Activated CD8-positive, alpha-beta memory T cell treated with anti-CD3 and anti-CD28 coated beads, Interleukin-2, amount 50 U/mL, for 1 hour (primary cell): ENCODE measurements at regions not wholly inside any gene's neighbourhood (a gene's known extent, or its start where the extent isn't known, plus 50 kb on each side); places are given as distances from the start of the nearest gene placed in this dataset.

ENCODE experiments used
- DNase-seq: peaks from one replicate; pipeline ENCODE4 v3.0.0-alpha.2; 2020; ENCODE audit errors: extremely low read depth

- DNase-seq = no peak
These were observed 99.1 kb upstream of the ITGA6 start for GRCh38 chr2:172328103-172328841.

GRCh38 chr2:172329416-172329773 is 98.0 kb upstream of the ITGA6 start:
- no peak for DNase-seq

GRCh38 chr2:172329774-172330671 is 97.4 kb upstream of the ITGA6 start:
- DNase-seq = no peak

- DNase-seq = no peak
These were observed 94.9 kb upstream of the ITGA6 start for GRCh38 chr2:172332507-172332906.

DNA sequence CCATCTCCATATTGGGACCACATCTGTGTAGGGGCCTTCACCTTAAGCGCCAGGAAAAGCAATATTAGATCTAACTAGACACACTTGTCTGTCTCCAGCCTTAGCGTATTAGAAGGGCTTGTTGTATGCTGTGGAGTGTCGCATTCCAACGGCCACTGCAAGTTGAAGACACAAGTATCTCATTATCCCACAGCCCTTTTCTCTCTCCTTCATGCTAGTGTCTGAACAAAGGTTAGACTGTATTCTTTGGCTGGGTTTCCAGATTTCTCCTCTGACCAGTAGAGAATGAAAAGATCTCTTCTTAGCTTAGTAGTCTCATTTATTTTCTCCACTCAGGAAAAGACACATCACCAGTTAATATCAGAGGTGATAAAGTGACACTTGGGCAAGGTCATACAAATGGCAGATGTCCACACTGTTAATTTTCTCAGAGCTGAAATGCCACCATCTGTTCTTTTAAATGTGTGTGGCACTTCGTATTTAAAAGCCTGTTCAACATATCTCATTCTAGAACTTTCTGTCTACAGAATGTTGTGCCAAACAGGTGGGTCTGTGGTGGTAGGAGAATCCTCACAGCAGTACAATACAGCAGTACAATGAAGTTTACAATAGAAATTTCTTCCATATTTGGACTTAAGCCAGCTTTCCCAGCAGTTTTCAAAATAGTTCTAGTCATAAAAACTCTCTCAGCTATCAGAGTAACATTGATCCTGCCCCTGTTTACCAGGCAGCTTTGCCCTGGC is 94.0 kb upstream of the ITGA6 start:
- DNase-seq = no peak

GRCh38 chr2:172333978-172334330 is 93.4 kb upstream of the ITGA6 start:
- no peak for DNase-seq

DNA sequence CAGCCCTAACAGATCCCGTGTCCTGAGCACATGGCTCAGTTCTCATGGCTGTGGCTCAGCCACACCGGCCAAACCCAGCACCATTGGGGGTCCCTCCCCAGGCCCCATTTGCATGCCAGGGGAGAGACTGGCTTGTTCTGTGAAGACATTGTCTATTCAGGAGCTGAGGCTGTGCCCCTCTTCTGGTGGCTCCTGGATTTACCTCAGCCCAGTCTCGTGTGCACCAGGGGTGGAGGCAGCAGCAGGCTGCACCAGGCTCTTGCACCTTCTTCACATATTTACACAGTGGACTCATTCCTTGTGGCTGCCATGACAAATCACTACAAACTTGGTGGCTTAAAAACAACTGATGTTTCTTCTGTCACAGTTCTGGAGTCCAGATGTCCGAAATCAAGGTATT is 92.4 kb upstream of the ITGA6 start:
- no peak for DNase-seq

GRCh38 chr2:172335736-172336135 is 91.7 kb upstream of the ITGA6 start:
- DNase-seq = no peak

- no peak for DNase-seq
These were observed 90.7 kb upstream of the ITGA6 start for GRCh38 chr2:172336681-172337080.

- DNase-seq = no peak
These were observed 87.9 kb upstream of the ITGA6 start for GRCh38 chr2:172339371-172340010.

- DNase-seq = no peak
These were observed 87.0 kb upstream of the ITGA6 start for GRCh38 chr2:172340394-172340793.

DNA sequence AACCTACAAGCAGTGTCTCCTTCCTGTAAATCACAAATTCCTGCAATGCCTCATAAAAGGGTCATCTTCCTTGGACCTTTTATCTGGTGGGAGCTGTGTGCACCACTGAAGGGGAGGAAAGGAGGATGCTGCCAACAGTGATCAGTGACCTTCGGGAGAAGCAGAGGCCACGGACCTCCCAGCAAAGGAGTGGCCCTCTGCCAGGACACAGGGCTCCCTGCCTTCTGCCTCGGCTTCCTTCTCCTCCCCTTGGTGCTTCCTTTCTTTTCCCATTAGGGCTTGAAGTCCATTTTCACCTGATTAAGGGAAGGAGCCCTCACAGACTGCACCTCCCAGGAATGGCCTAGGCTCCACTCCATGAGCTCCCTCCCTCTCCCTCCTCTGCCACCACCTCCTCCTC is 85.3 kb upstream of the ITGA6 start:
- DNase-seq = no peak

DNA sequence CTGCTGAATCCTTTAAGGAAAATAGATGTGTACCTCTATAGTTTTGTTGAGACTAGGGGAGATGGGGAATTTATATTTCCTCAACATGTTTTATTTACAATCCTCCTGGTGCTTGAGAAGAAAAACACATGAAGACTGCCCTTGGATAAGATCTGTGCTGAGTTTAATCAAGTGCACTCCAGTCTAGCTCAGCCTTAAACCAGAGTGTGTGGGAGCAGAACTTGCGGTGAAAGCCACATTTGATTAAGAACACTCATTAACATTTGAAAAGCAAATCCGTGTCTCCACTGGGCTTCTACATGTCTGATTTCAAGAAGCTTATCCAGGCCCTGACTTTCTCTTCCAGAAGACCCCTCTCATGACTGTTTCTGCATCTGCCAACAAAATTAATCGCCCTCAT is 84.8 kb upstream of the ITGA6 start:
- no peak for DNase-seq

DNA sequence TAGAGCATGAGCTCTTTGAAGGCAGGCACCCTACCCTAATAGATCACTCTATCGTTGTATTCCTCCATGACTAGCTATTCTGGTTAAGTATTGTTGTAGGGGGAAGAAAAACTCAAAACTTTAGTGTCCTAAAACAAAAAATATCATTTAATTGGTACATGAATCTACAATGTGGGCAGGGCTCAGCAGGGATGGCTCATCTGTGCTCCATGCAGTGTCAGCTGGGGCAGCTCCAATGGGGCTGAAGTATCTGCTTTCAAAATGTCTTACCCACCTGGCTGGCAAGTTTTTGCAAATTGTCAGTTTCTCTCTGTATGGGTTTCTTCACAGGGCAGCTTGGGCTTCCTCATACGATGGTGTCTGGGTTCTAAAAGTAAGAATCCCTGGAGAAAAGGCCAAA is 83.2 kb upstream of the ITGA6 start:
- no peak for DNase-seq

- DNase-seq = no peak
These were observed 81.3 kb upstream of the ITGA6 start for GRCh38 chr2:172345956-172346555.

- DNase-seq = no peak
These were observed 78.7 kb upstream of the ITGA6 start for GRCh38 chr2:172348555-172349288.

DNA sequence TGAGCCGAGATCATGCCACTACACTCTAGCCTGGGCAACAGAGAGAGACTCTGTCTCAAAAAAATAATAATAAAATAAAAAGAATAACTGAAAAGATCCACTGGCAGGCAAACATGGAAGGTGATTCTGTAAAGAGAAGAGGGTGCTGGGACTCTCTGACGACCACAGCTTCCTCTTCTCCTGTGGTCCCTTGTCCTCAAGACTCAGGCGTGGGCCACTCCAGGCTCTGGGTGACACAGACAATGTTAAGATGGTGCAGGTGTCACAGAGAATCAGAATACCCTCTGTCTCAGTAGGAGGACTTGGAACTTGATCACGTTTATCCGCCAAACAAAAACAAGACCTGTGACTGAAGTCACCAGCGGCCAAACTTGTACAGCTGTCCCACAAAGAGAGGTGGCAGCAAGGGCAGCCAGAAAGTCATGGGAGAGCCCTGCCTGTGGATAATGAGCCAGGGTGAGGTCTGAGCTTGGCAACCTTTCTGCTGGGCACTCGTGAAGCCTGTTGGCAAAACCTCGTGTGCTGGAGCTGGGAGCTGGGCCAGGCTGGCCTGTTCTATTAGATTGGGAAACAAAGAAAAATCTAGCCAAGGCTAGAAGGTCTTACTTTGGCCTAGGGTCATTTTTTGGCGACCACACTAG is 76.4 kb upstream of the ITGA6 start:
- DNase-seq = no peak

DNA sequence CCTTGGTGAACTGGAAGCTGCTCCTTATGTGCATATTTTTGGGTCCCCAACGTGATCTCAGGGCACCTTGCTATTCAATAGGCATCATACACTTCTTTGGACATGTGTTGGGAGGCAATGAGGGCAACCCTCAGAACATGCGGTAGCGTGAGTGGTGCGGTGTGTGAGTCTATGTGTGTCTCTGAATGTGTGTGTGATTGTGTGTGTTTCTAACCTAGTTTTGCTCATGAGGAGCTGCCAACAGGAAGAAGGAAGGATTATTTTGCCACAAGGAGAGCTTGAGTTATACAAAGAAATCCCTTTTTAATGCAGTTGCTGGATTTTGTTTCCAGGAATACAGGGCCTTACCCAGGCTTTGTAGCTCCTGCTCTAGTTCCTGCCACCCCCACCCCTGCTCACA is 75.8 kb upstream of the ITGA6 start:
- no peak for DNase-seq

- no peak for DNase-seq
These were observed 73.0 kb upstream of the ITGA6 start for GRCh38 chr2:172354347-172354746.

DNA sequence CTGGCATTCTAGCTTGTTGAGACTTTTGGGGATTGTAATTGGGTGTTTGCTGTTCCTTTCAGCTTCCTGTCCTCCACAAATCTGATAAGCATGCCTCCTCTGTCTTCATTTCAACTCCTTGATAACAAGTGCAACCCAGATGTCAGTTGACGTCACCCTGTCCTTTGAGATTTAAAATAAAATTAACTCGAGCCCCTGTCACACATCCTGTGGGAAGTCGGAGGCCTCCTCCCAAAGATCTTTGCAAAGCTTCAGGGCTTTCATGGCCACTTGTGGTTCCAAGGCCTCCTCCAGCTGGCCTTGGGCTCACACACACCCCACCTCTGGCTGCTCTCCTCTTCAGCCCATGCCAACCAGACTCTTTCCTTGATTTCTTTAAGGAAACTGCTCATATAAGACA is 69.9 kb upstream of the ITGA6 start:
- DNase-seq = no peak
